GM19372 (cell line): ENCODE measurements at regions not wholly inside any gene's neighbourhood (a gene's known extent, or its start where the extent isn't known, plus 50 kb on each side); places are given as distances from the start of the nearest gene placed in this dataset.
"Not testable (repeated sequence)": the region's sequence is repeated elsewhere in the genome, so short reads cannot be mapped to it uniquely, and the experiment has no call there.

Experiments
- ATAC-seq: cut with Tn5 transposase; IDR thresholded peaks from one replicate; pipeline ENCODE4 v1.9.1; 2021; ENCODE audit warnings: mild to moderate bottlenecking, low read depth, moderate library complexity; ENCODE audit not compliant: unreplicated experiment

- no peak for ATAC-seq
Observed at GRCh38 chr2:47964277-47964676, 58.0 kb upstream of the FBXO11 start.

- ATAC-seq: no peak
Observed at GRCh38 chr2:47964722-47965434, 58.6 kb upstream of the FBXO11 start.

- not testable (repeated sequence) for ATAC-seq
Observed at GRCh38 chr2:47976728-47977127, 70.4 kb upstream of the FBXO11 start.

DNA sequence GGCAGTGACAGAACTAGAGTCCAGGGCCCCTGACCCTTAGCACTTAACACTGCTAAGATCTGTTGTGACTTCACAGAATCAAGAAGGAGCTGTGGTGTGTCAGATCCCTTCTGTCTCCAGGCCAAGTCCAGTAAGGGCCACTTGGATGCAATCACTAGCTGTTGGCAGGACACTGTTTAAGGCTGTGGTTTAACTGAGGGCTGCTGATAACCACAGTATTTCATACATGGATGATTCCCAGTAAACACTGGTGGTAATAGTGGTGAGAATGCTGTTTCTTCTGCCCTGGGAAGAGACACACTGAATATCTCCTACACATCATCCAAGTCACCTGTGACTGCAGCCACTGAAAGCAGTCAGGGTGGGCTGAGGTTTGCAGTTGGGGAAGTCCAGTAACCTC, 77.7 kb upstream of the FBXO11 start:
- no peak for ATAC-seq

- ATAC-seq: no peak
Observed at GRCh38 chr2:47990503-47990902, 84.2 kb upstream of the FBXO11 start.

- ATAC-seq: no peak
Observed at GRCh38 chr2:47992671-47993070, 86.4 kb upstream of the FBXO11 start.

DNA sequence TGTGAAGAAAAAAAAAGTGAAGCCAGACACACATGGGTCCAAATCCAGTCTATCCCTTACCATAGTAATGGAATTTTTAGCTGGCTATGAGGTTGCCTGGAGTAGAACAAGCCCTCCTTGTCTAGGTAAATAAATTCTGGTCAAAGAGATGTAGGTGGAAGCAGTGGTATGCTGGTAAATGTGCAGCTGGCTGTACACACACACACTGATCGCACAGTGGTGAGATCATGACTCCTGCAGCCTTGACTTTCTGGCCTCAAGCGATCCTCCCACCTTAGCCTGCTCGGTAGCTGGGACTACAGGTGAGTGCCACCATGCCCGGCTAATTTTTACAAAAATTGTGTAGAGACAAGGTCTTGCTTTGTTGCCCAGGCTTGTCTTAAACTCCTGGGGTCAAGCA, 90.5 kb upstream of the FBXO11 start:
- ATAC-seq: no peak

DNA sequence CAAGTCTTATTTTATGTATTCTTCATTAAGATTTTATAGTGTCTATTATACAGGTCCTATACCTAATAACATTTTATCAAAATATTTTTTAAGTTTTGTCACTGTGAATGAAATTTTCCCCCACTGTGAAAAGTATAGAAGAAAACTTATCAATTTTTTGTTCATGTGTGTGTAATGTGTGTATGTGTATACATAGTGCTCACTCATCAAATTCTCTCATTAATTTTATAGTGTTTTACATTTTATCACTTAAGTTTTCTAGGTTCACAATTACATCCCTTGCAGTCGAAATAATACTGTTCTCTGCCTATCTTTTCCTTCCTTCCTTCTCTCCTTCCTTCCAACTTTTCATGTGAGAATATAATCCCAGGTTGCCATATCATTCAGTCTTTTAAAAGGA, 93.2 kb upstream of the FBXO11 start:
- no peak for ATAC-seq

GRCh38 chr2:48001498-48001897, 95.2 kb upstream of the FBXO11 start:
- no peak for ATAC-seq

DNA sequence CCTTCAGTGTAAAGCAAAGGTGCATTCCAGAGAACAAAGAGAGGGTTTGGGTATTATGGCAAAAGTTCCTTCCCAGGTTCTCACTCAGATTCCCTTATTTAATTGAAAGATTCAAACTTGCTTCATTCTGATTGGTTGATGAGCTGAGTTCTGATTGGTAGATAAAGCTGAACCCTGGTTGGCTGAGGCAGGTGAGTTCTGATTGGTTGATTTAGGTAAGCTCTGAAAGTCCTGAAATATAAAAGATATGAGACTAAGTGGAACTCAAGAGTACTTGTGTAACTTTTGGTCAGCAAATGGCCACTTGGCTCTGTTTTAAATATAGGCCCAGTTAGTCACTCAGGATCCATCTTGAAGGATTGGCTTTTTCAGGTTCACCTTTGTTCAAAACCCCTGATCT, 99.8 kb upstream of the FBXO11 start:
- no peak for ATAC-seq

DNA sequence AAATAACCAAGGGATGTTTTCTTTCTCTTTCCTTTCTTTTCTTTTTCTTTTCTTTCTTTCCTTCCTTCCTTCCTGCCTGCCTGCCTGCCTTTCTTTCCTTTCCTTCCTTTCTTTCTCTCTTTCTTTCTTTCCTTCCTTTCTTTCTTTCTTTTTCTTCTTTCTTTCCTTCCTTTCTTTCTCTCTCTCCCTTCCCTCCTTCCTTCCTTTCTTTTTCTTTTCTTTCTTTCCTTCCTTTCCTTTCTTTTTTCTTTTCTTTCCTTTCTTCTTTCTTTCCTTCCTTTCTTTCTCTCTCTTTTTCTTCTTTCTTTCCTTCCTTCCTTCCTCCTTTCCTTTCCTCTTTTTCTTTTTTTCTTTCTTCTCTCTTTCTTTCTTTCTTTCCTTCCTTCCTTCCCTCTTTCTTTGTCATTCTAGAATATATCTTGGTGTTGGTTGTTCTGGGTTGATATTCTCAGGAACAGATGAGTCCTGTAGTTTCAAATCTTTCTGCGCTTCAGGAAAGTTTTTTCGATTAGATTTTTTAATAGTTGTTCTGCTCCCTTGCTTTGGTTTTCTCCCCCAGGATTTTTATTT, 101.5 kb upstream of the FBXO11 start:
- ATAC-seq: no peak

- ATAC-seq: no peak
Observed at GRCh38 chr2:48009256-48009655, 103.0 kb upstream of the FBXO11 start.

GRCh38 chr2:48015421-48015820, 109.1 kb upstream of the FBXO11 start:
- ATAC-seq: no peak

DNA sequence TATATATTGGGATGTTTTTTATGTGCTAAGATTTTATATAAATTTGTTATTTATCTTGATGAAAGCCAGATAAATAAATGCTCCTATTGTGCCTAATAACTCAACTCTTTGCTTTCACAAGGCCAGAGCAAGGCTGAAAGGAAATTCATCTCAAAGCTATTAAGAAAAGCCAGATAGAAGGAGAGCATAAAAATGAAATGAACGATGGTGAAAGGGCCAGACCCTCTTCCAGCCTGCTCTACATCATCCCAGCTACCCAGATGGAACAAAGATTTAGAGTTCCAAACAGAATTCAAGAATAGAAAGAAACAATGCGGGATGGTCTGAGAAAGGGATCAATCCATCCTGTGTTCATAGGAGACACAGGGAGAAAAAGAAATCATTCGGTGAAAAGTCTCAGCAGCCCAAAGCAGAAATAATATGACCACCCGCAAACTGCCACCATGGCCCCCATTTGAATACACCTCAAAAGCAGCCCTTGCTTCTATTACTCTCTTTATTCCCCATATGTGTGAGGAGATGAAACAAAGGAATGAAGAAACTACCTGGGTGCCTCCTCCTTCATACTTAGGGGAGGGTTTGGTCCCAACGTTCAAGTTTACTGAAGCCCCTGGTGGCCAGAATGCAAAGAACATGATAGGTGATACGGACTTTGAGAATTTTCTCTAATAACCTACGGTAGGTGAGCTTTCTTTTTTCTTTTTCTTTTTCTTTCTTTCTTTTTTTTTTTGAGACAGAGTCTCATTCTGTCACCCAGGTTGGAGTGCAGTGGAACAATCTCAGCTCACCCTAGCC, 110.1 kb upstream of the FBXO11 start:
- ATAC-seq: no peak

- no peak for ATAC-seq
Observed at GRCh38 chr2:48017136-48017535, 110.8 kb upstream of the FBXO11 start.

GRCh38 chr2:48018480-48018879, 112.2 kb upstream of the FBXO11 start:
- no peak for ATAC-seq

- ATAC-seq: no peak
Observed at GRCh38 chr2:48026865-48027264, 120.6 kb upstream of the FBXO11 start.

GRCh38 chr2:48032765-48033164, 126.5 kb upstream of the FBXO11 start:
- ATAC-seq: no peak

- no peak for ATAC-seq
Observed at GRCh38 chr2:48034295-48034694, 128.0 kb upstream of the FBXO11 start.

- ATAC-seq: no peak
Observed at GRCh38 chr2:48036312-48036711, 130.0 kb upstream of the FBXO11 start.

DNA sequence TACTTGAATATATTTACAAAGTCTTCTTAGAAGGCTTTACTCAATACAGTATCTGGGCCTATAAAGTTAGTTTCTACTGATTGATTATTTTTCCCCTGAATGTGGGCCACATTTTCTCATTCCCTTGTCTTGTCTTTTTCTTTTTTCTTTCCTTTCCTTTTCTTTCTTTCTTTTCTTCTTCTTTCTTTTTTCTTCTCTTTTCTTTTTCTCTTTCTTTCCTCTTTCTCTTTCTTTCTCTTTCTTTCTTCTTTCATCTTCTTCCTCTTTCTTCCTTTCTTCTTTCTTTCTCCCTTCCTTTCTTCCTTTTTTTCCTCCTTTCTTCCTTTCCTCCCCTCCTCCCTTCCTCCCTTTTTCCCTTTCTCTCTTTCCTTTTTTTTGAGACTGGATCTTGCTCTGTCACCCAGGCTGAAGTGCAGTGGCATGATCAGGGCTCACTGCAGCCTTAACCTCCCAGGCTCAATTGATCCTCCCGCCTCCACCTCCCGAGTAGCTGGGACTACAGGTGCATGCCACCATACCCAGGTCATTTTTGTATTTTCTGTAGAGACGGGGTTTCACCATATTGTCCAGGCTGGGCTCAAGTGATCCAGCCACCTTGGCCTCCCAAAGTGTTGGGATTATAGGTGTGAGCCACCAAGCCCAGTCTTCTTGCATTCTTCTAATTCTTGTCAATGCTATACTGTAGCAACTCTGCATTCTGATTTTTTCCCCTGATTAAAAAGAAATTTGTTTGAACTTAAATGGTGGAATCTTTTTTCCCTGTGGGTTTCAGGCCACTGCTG, 133.1 kb upstream of the FBXO11 start:
- ATAC-seq: no peak
